ENCODE measurements at regions not wholly inside any gene's neighbourhood (a gene's known extent, or its start where the extent isn't known, plus 50 kb on each side); places are given as distances from the start of the nearest gene placed in this dataset.

- TF ChIP-seq ARID4B (CRISPR knock-in tag; IDR thresholded peaks at IDR 0.05; ENCODE audit: borderline replicate concordance): no peak
Measured at GRCh38 chr7:131976411-131976810, 420.0 kb upstream of the PODXL start (continued).

DNA sequence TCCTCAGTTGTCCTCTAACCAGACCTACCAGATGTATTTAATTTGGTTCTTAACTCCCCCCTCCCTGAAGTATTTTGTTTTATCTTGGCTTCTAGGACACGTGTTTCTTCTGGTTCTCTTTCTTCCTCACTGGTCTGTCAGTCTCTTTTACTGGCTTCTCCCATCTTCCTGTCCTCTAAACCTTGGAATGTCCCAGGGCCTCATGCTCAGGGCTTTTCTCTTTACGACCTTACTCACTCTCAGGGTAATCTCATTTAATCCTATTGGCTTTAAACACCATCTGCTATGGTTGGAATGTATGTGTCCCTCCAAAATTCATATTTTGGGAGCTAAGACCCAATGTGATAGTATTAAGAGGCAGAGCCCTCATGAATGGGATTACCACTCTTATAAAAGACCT lies 418.2 kb upstream of the PODXL start:
- ATAC-seq (no peak), DNase-seq (ENCODE audit: low spot score) (no peak)
- TF ChIP-seq KAT7 (CRISPR knock-in tag; IDR thresholded peaks at IDR 0.05; ENCODE audit: borderline replicate concordance) (no peak), TEAD4 (CRISPR knock-in tag; IDR thresholded peaks at IDR 0.05) (no peak), ARID4B (CRISPR knock-in tag; IDR thresholded peaks at IDR 0.05; ENCODE audit: borderline replicate concordance) (no peak), ZMAT4 (CRISPR knock-in tag; IDR thresholded peaks at IDR 0.05) (no peak), TEAD1 (CRISPR knock-in tag; IDR thresholded peaks at IDR 0.05) (no peak), ETV6 (CRISPR knock-in tag; IDR thresholded peaks at IDR 0.05) (no peak), SMAD3 (CRISPR knock-in tag; IDR thresholded peaks at IDR 0.05; ENCODE audit: borderline replicate concordance) (no peak), SMAD4 (CRISPR knock-in tag; IDR thresholded peaks at IDR 0.05) (no peak), USF1 (CRISPR knock-in tag; IDR thresholded peaks at IDR 0.05) (no peak), EMX1 (CRISPR knock-in tag; IDR thresholded peaks at IDR 0.05) (no peak)
- TF ChIP-seq, protein P1, sequence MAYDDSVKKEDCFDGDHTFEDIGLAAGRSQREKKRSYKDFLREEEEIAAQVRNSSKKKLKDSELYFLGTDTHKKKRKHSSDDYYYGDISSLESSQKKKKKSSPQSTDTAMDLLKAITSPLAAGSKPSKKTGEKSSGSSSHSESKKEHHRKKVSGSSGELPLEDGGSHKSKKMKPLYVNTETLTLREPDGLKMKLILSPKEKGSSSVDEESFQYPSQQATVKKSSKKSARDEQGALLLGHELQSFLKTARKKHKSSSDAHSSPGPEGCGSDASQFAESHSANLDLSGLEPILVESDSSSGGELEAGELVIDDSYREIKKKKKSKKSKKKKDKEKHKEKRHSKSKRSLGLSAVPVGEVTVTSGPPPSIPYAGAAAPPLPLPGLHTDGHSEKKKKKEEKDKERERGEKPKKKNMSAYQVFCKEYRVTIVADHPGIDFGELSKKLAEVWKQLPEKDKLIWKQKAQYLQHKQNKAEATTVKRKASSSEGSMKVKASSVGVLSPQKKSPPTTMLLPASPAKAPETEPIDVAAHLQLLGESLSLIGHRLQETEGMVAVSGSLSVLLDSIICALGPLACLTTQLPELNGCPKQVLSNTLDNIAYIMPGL (CRISPR knock-in tag; IDR thresholded peaks at IDR 0.05): no peak
- TF ChIP-seq, protein P2, sequence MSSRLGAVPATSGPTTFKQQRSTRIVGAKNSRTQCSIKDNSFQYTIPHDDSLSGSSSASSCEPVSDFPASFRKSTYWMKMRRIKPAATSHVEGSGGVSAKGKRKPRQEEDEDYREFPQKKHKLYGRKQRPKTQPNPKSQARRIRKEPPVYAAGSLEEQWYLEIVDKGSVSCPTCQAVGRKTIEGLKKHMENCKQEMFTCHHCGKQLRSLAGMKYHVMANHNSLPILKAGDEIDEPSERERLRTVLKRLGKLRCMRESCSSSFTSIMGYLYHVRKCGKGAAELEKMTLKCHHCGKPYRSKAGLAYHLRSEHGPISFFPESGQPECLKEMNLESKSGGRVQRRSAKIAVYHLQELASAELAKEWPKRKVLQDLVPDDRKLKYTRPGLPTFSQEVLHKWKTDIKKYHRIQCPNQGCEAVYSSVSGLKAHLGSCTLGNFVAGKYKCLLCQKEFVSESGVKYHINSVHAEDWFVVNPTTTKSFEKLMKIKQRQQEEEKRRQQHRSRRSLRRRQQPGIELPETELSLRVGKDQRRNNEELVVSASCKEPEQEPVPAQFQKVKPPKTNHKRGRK (CRISPR knock-in tag; IDR thresholded peaks at IDR 0.05; ENCODE audit: borderline replicate concordance): no peak
- Mint-ChIP-seq H3K9me3 (peaks cover 8% of the 10 kb centered on the region; the same call in 1 of the 2 replicates), H3K4me1 (no peaks in the 10 kb centered on the region), H3K27ac (no peak overlapping the region), H3K36me3 (no peaks in the 10 kb centered on the region), H3K4me3 (no peak overlapping the region), H3K27me3 (ENCODE audit: low read depth) (peaks cover 5% of the 10 kb centered on the region)
- ChIA-PET CTCF (interaction anchor here (0.7 kb wide), 1 partner anchor 29 kb away, joined by 3 read pairs; no protein-coding TSS in a partner anchor), POLR2A (no interaction called here)
